HG03097 (cell line): ENCODE measurements at regions not wholly inside any gene's neighbourhood (a gene's known extent, or its start where the extent isn't known, plus 50 kb on each side); places are given as distances from the start of the nearest gene placed in this dataset.
"Not testable (repeated sequence)": the region's sequence is repeated elsewhere in the genome, so short reads cannot be mapped to it uniquely, and the experiment has no call there.

Experiments used
- ATAC-seq: cut with Tn5 transposase; IDR thresholded peaks from one replicate; pipeline ENCODE4 v1.9.1; 2021; ENCODE audit not compliant: unreplicated experiment, low FRiP score

DNA sequence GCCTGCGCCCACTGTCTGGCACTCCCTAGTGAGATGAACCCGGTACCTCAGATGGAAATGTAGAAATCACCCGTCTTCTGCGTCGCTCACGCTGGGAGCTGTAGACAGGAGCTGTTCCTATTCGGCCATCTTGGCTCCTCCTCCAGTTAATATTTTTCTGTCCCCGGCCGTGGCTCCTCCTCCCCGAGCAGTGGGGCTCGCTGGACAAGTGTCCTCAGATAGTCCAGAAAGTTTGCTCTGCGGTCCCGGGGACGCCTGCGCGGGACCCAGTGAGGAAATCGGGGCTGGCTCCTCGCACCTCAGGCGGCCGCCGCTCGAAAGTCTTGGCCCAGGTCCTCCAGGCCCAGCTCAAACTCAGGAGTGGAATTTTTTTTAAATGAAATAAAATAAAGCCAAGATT, 749.3 kb upstream of the CHORDC1 start:
- ATAC-seq: not testable (repeated sequence)

DNA sequence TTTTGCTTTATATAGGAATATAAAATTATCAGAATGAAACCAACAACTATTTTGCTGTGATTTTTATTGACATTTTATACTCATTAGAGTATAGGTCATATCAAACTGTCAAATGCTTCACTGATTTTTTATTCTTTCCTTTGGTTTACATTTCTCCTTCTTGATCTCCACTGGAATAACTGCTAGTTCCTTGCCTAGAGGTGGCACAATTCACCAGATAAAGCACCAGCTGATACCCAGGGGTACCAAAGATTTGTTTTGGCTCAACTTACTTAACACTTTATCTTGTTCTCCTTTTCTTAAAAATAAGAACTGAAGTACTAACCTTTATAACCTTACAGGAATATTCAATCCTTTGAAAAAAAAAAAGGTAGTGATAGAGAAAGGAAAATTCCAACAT, 725.1 kb upstream of the CHORDC1 start:
- ATAC-seq: no peak

DNA sequence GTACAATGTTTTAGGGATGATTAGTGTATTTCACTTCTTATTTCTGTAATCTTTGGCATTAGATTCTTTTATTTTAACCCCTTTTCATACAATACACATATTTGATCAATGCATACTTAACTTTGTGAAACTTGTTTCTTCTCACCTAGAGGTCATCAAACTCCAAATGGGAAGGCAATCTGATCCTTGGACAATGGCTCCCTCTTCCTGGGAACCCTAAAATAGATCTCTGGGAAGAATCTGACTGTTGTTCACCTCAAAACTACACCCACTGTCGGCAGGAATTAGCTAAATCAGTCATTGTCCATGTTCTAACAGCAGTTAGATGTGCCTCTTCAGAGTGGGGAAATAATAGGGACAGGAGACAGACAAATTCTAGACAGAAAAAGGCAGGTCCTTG, 707.4 kb upstream of the CHORDC1 start:
- no peak for ATAC-seq

DNA sequence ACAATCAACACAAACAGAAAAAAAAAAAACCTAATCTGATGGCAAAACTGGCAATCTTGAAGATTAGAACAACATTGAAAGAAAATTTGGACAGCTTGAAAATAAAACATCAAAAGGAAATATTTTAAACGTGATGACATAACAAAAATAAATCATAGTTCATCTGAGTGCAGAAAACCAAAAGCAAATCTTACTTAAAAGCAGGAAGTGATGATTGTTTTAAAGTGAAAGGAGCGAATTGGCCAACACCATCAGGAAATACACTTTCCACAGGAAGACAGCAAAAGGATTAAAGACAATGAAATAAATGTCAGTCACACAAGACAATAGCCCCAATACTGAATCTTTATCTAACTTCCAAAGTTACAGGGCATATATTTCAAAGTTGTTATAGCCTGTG, 696.5 kb upstream of the CHORDC1 start:
- ATAC-seq: no peak

DNA sequence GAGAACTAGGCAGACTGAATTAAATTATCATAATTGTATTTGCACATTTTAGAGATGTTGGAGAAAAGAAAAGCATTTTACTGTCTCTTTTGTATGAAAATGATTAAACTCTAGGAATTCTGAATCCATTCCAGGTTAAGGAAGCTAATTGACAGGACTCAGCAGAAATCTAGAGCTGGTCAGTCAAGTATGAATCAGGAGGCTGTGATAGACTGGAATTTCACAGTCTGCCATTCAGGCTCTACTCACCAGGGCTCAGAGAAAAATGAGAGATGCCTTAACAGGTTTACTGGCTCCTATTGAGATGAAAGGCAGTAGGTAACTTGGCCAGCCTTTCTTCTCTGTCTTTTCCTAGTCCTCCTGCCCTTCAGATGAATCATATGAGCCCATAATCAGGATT, 693.9 kb upstream of the CHORDC1 start:
- ATAC-seq: no peak

DNA sequence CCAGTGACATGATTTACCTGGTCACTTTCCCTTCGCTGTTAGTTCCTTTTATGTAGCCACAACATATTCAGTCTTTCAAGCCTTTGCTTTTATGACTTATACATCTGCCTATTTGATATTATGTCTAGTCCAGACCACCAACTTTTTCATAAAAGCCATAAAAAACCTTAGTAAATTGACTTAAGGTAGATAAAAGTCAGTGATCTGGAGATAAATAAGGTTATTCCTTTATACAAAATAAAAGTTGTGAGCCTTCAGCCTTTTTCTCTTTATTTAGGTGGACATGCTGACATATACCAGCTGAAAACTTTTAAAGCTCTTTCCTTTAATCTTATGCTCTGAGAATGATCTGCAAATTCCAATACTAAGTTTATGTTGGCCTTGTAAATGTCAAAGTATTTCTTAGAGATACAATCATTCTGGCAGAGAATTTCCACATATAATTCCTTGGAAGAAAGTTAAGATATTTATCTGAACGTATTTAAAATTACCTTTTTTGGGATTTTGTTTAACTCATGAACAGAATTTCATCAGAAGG, 690.4 kb upstream of the CHORDC1 start:
- no peak for ATAC-seq

DNA sequence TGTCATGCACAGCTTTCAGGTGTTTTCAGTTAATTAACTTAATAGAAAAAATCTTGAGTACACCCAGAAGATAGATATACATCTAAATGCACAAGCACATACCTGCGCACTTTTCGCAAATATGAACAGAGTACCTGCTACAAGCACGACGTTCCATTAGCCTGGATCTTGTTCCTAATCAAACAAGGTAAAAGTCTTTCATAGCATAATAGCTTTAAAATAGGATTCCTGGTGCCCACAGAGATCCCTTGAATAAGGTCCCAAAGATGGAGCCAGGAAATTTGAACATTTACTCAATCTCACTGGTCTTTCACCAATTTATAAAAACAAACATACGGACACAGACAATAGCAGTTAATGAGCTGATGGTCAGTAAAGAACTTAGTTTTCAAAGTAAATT, 689.8 kb upstream of the CHORDC1 start:
- ATAC-seq: no peak

DNA sequence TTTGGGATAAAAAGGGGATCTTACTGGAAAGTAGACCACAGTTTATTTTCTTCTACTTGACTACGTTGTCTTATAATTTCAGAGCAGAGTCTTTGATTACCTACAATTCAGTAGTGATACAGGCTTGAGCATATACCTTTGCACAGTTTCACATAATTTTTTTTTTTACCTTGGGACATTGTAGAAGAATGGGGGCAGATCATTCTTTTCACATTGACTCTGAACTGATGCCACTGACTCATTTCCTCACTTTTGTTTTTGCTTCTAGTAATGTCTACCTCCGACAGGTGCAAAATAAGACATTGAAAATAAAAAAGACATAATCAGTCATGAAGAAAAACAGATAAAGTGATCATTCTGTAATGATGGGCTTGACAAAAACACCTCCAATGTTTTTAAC, 688.3 kb upstream of the CHORDC1 start:
- no peak for ATAC-seq

DNA sequence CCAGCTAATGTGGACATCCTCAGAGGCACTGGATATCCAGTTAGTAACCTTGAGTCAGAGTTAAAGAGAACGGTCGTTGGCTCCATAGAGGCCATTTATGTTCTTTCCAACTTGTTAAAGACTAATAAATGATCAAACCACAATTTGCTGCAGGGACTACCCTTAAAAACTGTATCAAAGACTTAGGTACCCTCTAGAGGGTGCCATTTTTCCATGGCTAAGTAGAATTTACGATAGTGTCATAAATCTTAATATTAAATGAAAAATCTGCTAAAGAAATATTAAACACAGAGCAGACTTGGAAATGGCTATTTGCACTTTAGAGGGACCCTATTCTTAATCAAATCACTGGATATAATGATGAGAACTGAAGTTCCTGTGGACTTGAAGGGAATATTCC, 685.2 kb upstream of the CHORDC1 start:
- ATAC-seq: no peak

DNA sequence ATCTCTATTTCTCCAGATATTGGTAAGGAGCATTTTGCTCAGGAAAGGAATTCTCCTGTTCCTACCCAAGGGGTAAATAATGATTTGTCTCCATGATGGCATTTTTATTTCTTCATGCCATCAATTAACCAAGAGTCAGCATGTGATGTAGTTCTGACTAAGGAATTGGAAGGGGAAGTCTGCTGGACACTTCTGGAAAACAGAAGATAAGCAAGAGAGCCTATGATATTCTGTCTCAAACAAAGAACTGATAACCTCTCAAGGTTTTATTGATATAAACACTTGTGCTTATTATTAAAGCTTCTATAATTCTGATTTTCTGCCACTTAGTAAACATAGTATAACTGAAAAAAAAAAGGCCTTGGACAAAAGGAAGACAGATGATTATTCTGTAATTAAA, 673.0 kb upstream of the CHORDC1 start:
- no peak for ATAC-seq

DNA sequence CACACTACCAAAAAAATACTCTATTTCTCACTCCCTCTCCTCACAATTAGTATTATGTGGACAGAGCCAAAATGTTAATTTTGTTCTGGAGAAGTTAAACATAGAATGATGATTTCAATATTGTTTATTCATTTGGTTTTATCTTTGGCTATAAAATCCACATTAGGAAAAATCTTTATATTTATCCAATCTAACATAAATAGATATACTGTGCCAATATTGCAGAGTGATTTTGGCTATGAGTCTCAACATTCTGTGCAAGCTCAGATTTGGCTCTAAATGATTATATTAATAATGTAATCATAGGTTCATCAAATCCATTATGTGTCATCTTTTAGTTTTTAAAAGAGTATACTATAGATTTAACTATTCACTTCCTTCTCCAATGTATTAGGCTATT, 667.5 kb upstream of the CHORDC1 start:
- no peak for ATAC-seq

DNA sequence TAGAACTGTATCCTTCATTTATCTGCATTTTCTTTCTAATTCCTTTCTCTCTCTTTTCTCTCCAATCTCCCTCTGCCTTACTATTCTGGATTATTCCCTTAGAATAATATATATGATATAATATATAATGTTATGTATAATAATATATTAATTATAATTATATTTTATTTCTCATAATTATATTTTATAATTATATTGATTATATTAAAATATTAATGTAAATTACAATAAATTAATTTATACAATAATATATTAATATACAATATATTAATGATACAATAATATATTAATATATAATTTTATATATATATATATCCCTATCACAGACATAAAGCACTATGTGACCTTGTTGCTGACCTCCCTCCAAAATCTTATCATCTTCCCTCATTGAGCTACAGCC, 661.3 kb upstream of the CHORDC1 start:
- ATAC-seq: no peak

DNA sequence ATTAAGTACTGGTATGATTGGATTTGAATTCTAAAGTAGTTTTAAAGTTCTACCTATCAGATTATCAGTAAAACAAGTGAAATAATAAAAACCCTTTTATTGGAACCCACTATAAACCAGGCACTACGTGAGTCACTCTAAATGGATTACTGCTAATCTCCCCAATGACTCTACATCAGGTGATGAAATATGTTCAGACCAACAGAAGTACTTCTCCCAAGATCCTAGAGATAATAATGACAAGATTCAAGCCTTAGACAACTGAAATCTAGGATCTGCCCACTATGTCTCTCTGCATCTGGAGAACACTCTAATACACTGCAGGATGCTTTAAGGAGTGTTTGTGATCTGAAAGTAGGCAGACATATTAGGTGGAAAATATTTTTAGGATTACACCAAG, 652.1 kb upstream of the CHORDC1 start:
- no peak for ATAC-seq

DNA sequence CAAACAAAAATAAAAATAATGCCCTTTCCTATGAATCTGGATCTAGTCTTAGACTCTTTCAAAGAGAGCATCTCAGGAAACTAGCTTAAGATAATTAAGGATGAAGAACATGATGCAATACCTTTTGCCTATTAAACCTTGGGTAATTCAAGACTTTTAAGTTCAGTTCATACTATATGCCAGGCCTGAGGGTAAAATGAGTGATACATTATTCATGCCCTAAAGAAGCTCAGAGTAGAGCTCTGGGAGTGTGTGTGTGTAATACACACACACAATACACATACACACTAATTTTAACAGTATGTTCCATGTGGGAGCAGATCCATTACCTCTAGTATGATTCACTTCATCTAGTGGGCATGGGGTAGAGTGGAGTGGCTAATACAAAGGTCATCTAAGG, 651.4 kb upstream of the CHORDC1 start:
- ATAC-seq: no peak

DNA sequence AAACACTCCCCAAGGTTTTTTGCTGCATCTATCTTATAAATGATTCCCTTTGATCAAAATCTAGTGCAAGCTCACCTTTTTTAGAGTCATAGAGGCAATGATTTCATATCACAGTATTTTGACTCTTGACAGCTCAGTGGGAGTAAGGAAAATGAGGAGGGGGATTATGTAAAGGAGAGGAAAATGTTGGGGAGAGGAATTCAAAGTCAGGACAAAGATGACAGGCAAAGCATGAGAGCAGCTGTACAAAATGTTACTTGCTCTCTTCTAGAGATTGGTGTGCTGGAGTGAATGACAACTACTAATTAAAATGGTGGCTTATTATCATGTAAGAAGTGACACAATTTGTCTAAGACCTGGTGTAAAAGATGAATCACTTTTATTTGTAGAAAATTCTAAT, 644.6 kb upstream of the CHORDC1 start:
- ATAC-seq: no peak

DNA sequence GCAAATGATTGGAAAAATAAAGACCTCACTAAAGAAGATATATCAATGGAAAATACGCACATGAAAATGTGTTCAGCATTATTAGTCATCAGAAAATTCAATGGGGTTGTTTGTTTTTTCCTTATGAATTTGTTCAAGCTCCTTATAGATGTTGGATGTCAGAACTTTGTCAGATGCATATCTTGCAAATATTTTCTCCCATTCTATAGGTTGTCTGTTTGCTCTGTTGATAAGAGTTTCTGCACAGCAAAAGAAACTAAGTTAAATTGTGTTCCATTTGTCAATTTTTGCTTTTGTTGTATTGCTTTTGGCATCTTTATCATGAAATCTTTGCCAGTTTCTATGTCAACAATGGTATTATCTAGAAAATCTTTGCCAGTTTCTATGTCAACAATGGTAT, 633.9 kb upstream of the CHORDC1 start:
- ATAC-seq: no peak

DNA sequence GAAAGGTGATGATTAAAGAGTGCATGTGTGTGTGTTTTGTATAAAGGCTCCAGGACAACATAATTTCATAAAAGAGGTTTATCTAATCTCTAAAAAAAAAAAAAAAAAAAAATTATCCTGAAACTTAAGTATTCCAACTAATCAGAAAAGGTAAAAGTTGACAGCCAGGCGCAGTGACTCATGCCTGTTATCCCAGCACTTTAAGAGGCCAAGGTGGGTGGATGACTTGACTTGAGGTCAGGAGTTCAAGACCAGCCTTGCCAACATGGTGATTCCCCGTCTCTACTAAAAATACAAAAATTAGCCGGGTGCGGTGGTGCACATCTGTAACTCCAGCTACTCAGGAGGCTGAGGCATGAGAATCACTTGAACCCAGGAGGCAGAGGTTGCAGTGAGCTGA, 632.7 kb upstream of the CHORDC1 start:
- no peak for ATAC-seq

DNA sequence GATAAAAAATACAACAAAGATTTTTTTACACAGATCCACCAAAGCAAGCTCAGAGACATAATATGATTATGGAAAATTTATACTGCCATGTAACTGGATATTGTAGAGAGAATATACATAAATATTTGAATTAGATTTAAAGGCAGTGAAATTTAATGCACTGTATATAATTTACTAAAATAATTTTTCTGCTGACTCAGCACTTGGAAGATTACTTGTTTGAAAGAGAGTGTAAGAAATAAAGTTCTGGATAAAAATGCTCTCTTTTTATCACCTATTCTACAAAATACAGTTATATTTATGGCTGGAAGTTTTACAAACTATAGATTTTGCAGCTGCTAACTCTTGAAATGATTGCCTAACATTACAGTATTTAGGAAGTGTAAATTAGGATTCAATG, 628.3 kb upstream of the CHORDC1 start:
- ATAC-seq: no peak

DNA sequence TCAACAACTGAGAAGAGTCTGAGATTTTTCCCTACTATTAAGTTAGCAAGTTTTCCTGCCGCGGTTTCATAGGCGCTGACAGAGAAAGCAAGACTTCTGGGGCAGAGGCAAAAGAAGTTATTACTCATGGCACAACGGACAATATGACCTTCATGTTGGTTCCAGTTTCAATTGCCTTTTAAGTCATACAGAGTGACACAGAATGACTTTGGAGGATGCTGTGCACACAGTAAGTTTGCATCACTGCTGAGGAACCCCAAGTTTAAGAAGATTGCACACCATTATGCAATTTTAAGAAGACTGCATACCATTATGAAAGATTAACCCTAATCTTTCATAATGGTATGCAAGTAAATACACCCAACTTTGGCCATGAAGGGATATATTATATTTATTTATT, 626.5 kb upstream of the CHORDC1 start:
- no peak for ATAC-seq

DNA sequence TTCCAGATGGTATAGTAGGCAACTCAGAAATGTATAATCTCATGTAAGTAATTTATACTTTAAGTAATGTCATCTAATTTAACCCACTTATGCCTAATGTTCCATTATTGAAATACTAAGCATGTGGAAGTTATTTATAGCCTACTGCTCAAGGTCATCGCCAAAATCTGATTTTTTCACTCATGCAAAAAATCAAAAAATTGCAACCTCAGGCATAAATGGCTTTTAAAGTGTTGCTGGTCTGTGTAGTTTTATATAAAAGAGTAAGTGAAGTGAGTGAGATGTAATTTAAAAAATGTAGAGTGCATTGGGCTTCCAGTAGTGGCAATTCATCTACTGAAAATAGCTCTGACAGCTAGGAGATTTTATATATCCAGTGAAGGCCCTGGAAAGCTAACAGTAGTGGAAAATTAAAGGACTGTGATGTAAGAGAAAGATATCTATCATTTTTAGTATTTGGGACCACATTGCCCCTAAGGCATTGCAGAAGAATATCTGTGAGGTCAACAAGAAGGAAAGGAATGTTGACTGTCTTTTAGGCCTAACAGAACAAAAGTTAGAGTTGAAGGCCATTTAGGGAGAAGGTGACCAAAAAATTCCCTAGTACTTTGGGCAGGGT, 624.5 kb upstream of the CHORDC1 start:
- no peak for ATAC-seq

DNA sequence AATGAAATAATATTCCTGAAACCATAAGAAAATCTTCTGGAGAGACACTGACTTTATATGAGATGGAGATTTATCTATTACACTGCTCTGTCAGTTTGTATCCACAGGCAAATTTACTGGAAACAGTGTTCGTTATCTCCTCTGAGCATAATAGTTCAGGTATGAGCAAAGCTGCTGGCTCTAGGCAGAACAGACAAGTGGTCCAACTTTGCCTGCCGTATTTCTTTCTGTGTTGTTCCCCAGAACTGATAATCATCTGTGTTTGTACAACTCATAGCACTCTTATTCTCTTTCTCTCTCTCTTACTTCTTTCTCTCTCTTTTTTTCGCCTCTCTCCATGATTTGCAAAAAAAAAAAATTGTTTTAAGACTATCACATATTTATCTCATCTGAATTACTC, 623.8 kb upstream of the CHORDC1 start:
- ATAC-seq: no peak

DNA sequence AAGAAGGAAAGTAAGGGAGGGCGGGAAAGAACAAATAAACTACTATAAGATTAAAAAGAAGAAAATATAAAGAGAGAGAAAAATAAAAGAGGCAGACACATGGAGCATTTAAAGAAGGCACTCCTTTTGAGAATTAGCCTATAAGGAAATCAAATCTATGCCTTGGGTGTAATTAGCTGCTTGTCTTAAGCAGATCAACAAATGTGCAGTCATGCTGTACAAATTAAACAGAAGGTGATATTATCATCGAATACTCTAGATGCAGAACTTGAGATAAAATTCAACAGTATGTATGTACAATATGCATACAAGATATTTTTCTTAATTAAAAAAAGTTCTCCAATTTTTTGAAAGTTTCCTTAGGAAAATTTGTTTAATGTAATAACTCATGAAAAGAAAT, 623.0 kb upstream of the CHORDC1 start:
- ATAC-seq: no peak

DNA sequence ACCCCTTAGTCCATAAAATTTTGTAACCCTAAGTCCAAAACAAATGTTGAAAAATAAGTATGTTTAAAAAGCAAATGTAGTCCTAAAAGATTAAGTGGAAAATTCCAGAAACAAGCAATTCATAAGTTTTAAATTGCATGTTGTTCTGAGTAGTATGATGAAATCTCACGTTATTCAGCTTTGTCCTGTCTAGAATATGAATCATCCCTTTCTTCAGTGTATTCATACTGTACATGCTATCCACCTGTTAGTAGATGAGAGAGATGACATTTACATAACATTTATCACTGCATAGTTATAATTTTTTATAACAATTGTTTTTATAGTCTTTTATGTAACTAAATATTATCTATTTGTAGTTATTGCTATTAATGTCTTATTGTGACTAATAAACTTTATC, 622.3 kb upstream of the CHORDC1 start:
- ATAC-seq: no peak
